ENCODE measurements at regions not wholly inside any gene's neighbourhood (a gene's known extent, or its start where the extent isn't known, plus 50 kb on each side); places are given as distances from the start of the nearest gene placed in this dataset.

DNA sequence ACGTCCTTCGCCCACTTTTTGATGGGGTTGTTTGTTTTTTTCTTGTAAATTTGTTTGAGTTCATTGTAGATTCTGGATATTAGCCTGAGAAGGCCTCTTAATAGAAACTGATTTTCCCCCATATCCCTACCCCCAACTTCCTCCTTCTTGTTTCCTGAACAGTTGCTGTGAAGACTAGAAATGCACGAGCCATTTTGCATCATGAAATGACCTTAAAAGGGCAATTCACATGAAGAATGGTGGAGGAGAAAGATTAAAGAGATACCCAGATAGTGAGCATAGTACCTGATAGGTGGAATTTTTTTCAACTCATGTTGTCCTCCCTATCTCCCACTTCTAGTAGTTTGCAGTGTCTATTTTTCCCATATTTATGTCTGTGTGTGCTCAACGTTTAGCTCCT is 55.2 kb upstream of the KCNH8 start:
- Histone ChIP-seq H3K27me3 (ENCODE audit: control insufficient read depth in 2 of 2, insufficient read depth in 1 of 2, low read length in 1 of 2) (no peaks in the 10 kb centered on the region), H3K4me3 (ENCODE audit: low read length in 2 of 2) (no peak overlapping the region), H3K36me3 (ENCODE audit: control insufficient read depth in 2 of 2, insufficient read depth in 2 of 2, low read length in 1 of 2) (no peaks in the 10 kb centered on the region), H3K27ac (ENCODE audit: low read depth in 1 of 2, low read length in 1 of 2) (no peak overlapping the region), H3K4me1 (ENCODE audit: control insufficient read depth in 2 of 2, insufficient read depth in 2 of 2, low read length in 2 of 2) (no peaks in the 10 kb centered on the region), H3K9me3 (ENCODE audit: control insufficient read depth in 2 of 2, insufficient read depth in 1 of 2, low read length in 1 of 2) (no peaks in the 10 kb centered on the region)
- WGBS, result 76% methylated on average over 4 of the region's 4 CpGs
- DNase-seq (ENCODE audit: low read depth in 6 of 9, low spot score in 9 of 9), result no peak

DNA sequence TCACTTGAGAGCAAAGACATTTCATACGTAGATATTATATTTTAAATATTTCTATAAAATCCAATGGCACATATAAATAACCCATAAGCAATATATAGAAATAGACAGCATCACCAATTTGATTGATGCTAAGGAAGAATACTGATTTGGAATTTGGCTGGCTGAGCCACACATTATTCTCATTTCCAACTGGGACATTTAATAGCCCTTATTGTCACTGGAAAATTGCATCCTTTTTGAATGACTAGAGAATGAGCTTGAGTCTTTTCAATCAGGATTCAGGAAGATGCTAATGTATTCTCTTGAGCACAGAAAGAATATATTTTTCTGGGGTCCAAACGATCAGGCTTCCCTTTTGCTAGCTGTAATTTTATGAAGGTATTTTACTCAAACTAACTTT is 70.9 kb upstream of the KCNH8 start:
- 94% methylated on average over 2 of the region's 2 CpGs for WGBS

GRCh38 chr3:19075037-19075436 is 73.3 kb upstream of the KCNH8 start:
- DNase-seq (ENCODE audit: low read depth in 6 of 9, low spot score in 9 of 9), result no peak
- no peak overlapping the region for H3K4me3 ChIP-seq (ENCODE audit: low read length in 2 of 2)
- no peaks in the 10 kb centered on the region for H3K9me3 ChIP-seq (ENCODE audit: control insufficient read depth in 2 of 2, insufficient read depth in 1 of 2, low read length in 1 of 2)
- H3K36me3 ChIP-seq (ENCODE audit: control insufficient read depth in 2 of 2, insufficient read depth in 2 of 2, low read length in 1 of 2), result no peaks in the 10 kb centered on the region
- H3K4me1 ChIP-seq (ENCODE audit: control insufficient read depth in 2 of 2, insufficient read depth in 2 of 2, low read length in 2 of 2), result no peaks in the 10 kb centered on the region
- no peak overlapping the region for H3K27ac ChIP-seq (ENCODE audit: low read depth in 1 of 2, low read length in 1 of 2)
- no peaks in the 10 kb centered on the region for H3K27me3 ChIP-seq (ENCODE audit: control insufficient read depth in 2 of 2, insufficient read depth in 1 of 2, low read length in 1 of 2)
- WGBS, result 100% methylated on average over 2 of the region's 2 CpGs

More for the DNA sequence above, 70.9 kb upstream of the KCNH8 start:
- DNase-seq (ENCODE audit: low read depth in 6 of 9, low spot score in 9 of 9), result no peak
- H3K9me3 ChIP-seq (ENCODE audit: control insufficient read depth in 2 of 2, insufficient read depth in 1 of 2, low read length in 1 of 2), result no peaks in the 10 kb centered on the region
- no peaks in the 10 kb centered on the region for H3K4me1 ChIP-seq (ENCODE audit: control insufficient read depth in 2 of 2, insufficient read depth in 2 of 2, low read length in 2 of 2)
- no peaks in the 10 kb centered on the region for H3K36me3 ChIP-seq (ENCODE audit: control insufficient read depth in 2 of 2, insufficient read depth in 2 of 2, low read length in 1 of 2)
- H3K27ac ChIP-seq (ENCODE audit: low read depth in 1 of 2, low read length in 1 of 2), result no peak overlapping the region
- no peak overlapping the region for H3K4me3 ChIP-seq (ENCODE audit: low read length in 2 of 2)
- H3K27me3 ChIP-seq (ENCODE audit: control insufficient read depth in 2 of 2, insufficient read depth in 1 of 2, low read length in 1 of 2), result no peaks in the 10 kb centered on the region

DNA sequence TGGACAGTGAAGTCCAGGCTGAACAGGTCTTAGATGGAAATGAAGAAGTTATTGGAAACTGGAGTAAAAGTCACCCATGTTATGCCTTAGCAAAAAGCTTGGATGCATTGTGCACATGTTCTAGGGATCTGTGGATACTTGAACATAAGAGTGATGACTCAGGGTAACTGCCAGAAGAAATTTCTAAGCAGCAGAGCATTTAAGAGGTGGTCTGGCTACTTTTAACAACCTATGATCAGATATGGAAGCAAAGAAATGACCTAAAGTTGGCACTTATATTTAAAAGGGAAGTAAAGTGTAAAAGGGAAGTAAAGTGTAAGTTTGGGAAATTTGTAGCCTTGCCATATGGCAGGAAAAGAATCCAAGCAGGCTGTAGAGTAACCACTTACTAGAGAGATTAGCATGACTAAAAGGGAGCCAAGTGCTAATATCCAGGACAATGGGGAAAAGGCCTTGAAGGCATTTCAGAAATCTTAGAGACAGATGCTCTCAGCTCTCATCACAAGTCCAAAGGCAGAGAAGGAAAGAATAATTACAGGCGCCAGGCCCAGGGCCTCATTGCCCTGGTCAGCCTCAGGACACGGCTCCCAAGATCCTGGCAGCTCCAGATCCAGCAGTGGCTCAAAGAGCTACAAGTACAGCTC is 73.9 kb upstream of the KCNH8 start:
- Histone ChIP-seq H3K4me1 (ENCODE audit: control insufficient read depth in 2 of 2, insufficient read depth in 2 of 2, low read length in 2 of 2) (no peaks in the 10 kb centered on the region), H3K36me3 (ENCODE audit: control insufficient read depth in 2 of 2, insufficient read depth in 2 of 2, low read length in 1 of 2) (no peaks in the 10 kb centered on the region), H3K27me3 (ENCODE audit: control insufficient read depth in 2 of 2, insufficient read depth in 1 of 2, low read length in 1 of 2) (no peaks in the 10 kb centered on the region), H3K4me3 (ENCODE audit: low read length in 2 of 2) (no peak overlapping the region), H3K9me3 (ENCODE audit: control insufficient read depth in 2 of 2, insufficient read depth in 1 of 2, low read length in 1 of 2) (peaks cover 0 to 2% of the 10 kb centered on the region in 2 donors), H3K27ac (ENCODE audit: low read depth in 1 of 2, low read length in 1 of 2) (no peak overlapping the region)
- WGBS, result 96% methylated on average over 2 of the region's 2 CpGs
- DNase-seq (ENCODE audit: low read depth in 6 of 9, low spot score in 9 of 9), result no peak

GRCh38 chr3:19073341-19074105 is 74.8 kb upstream of the KCNH8 start:
- no peak overlapping the region for H3K27ac ChIP-seq (ENCODE audit: low read depth in 1 of 2, low read length in 1 of 2)
- WGBS, result 70% methylated on average over 3 of the region's 3 CpGs
- DNase-seq (ENCODE audit: low read depth in 6 of 9, low spot score in 9 of 9), result no peak
- H3K4me3 ChIP-seq (ENCODE audit: low read length in 2 of 2), result no peak overlapping the region
- H3K9me3 ChIP-seq (ENCODE audit: control insufficient read depth in 2 of 2, insufficient read depth in 1 of 2, low read length in 1 of 2), result peaks cover 0 to 9% of the 10 kb centered on the region in 2 donors
- H3K27me3 ChIP-seq (ENCODE audit: control insufficient read depth in 2 of 2, insufficient read depth in 1 of 2, low read length in 1 of 2), result no peaks in the 10 kb centered on the region
- no peaks in the 10 kb centered on the region for H3K4me1 ChIP-seq (ENCODE audit: control insufficient read depth in 2 of 2, insufficient read depth in 2 of 2, low read length in 2 of 2)
- H3K36me3 ChIP-seq (ENCODE audit: control insufficient read depth in 2 of 2, insufficient read depth in 2 of 2, low read length in 1 of 2), result no peaks in the 10 kb centered on the region

GRCh38 chr3:19070325-19070724 is 78.0 kb upstream of the KCNH8 start:
- no peaks in the 10 kb centered on the region for H3K27me3 ChIP-seq (ENCODE audit: control insufficient read depth in 2 of 2, insufficient read depth in 1 of 2, low read length in 1 of 2)
- no peaks in the 10 kb centered on the region for H3K36me3 ChIP-seq (ENCODE audit: control insufficient read depth in 2 of 2, insufficient read depth in 2 of 2, low read length in 1 of 2)

DNA sequence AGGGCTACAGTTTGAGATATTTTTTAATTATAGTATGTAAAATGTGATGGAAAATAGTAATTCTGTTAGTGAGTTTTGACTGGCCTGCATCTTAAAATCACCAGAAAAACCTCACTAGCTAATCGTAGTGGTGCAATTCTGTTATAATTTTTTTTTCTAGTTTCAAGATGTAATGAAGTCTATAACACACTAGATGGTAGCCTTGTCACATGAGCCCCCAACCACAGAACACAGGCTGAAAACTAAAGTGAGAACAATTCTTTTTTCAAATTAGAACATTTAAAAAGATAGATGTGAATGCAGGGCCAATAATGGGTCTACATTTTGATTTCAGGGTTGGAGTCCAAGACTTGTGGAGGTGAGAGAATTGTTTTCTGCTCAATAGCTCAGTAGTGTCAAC is 83.3 kb upstream of the KCNH8 start:
- peaks cover 0 to 9% of the 10 kb centered on the region in 2 donors for H3K9me3 ChIP-seq (ENCODE audit: control insufficient read depth in 2 of 2, insufficient read depth in 1 of 2, low read length in 1 of 2)
- peak in 8 of 9 donors; percentile 6 to 45 (median 10) for DNase-seq (ENCODE audit: low read depth in 6 of 9, low spot score in 9 of 9)
- H3K4me3 ChIP-seq (ENCODE audit: low read length in 2 of 2), result no peak overlapping the region
- H3K27ac ChIP-seq (ENCODE audit: low read depth in 1 of 2, low read length in 1 of 2), result no peak overlapping the region
- no peaks in the 10 kb centered on the region for H3K4me1 ChIP-seq (ENCODE audit: control insufficient read depth in 2 of 2, insufficient read depth in 2 of 2, low read length in 2 of 2)
- H3K36me3 ChIP-seq (ENCODE audit: control insufficient read depth in 2 of 2, insufficient read depth in 2 of 2, low read length in 1 of 2), result no peaks in the 10 kb centered on the region
- 16% methylated on average over 1 of the region's 1 CpG for WGBS
- no peaks in the 10 kb centered on the region for H3K27me3 ChIP-seq (ENCODE audit: control insufficient read depth in 2 of 2, insufficient read depth in 1 of 2, low read length in 1 of 2)

More at GRCh38 chr3:19070325-19070724, 78.0 kb upstream of the KCNH8 start:
- no peak for DNase-seq (ENCODE audit: low read depth in 6 of 9, low spot score in 9 of 9)
- 96% methylated on average over 1 of the region's 1 CpG for WGBS
- no peak overlapping the region for H3K27ac ChIP-seq (ENCODE audit: low read depth in 1 of 2, low read length in 1 of 2)
- H3K4me1 ChIP-seq (ENCODE audit: control insufficient read depth in 2 of 2, insufficient read depth in 2 of 2, low read length in 2 of 2), result no peaks in the 10 kb centered on the region
- peaks cover 0 to 9% of the 10 kb centered on the region in 2 donors for H3K9me3 ChIP-seq (ENCODE audit: control insufficient read depth in 2 of 2, insufficient read depth in 1 of 2, low read length in 1 of 2)
- no peak overlapping the region for H3K4me3 ChIP-seq (ENCODE audit: low read length in 2 of 2)

DNA sequence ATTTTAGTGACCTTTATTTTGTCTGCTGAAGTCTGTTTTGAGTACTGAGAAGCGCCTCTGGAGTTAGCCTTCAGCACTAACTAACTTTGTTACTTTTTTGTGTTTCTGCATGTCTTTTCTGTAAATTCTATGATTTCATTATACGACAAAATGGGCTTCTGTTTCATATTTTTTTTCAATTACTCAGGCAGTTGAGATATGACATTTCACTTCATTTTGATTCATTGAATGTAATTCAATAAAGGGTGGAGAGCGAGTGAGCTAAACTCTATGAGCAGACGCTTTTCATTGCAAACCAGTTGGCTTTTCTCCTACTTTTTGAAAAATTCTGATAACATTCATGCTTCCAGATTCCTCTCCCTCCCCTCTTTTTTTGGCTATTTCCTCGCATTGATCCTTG is 84.4 kb upstream of the KCNH8 start:
- no peak overlapping the region for H3K27ac ChIP-seq (ENCODE audit: low read depth in 1 of 2, low read length in 1 of 2)
- peaks cover 0 to 2% of the 10 kb centered on the region in 2 donors for H3K9me3 ChIP-seq (ENCODE audit: control insufficient read depth in 2 of 2, insufficient read depth in 1 of 2, low read length in 1 of 2)
- H3K4me1 ChIP-seq (ENCODE audit: control insufficient read depth in 2 of 2, insufficient read depth in 2 of 2, low read length in 2 of 2), result no peaks in the 10 kb centered on the region
- no peak overlapping the region for H3K4me3 ChIP-seq (ENCODE audit: low read length in 2 of 2)
- 92% methylated on average over 5 of the region's 5 CpGs for WGBS
- H3K36me3 ChIP-seq (ENCODE audit: control insufficient read depth in 2 of 2, insufficient read depth in 2 of 2, low read length in 1 of 2), result no peaks in the 10 kb centered on the region
- no peak for DNase-seq (ENCODE audit: low read depth in 6 of 9, low spot score in 9 of 9)
- no peaks in the 10 kb centered on the region for H3K27me3 ChIP-seq (ENCODE audit: control insufficient read depth in 2 of 2, insufficient read depth in 1 of 2, low read length in 1 of 2)

DNA sequence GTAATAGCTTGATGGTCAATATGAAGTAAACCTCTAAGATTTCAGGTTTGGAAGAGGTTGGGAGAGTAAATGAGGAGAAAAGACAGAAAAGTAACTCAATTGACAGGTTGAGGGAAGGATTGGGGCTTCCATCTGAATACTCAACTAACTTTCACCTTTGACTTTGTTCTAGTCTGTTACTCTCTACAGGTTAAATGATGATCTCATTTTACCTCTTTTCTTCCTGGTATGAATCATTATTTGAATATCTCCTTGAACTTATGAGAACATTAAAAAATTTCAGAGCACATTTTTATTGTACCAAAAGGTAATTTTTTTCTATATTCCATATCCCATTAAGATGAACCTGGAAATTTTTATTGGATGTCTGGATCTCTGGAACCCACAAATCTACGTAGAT is 87.9 kb upstream of the KCNH8 start:
- Histone ChIP-seq H3K27ac (ENCODE audit: low read depth in 1 of 2, low read length in 1 of 2) (no peak overlapping the region), H3K27me3 (ENCODE audit: control insufficient read depth in 2 of 2, insufficient read depth in 1 of 2, low read length in 1 of 2) (no peaks in the 10 kb centered on the region), H3K4me1 (ENCODE audit: control insufficient read depth in 2 of 2, insufficient read depth in 2 of 2, low read length in 2 of 2) (no peaks in the 10 kb centered on the region), H3K9me3 (ENCODE audit: control insufficient read depth in 2 of 2, insufficient read depth in 1 of 2, low read length in 1 of 2) (no peaks in the 10 kb centered on the region), H3K36me3 (ENCODE audit: control insufficient read depth in 2 of 2, insufficient read depth in 2 of 2, low read length in 1 of 2) (no peaks in the 10 kb centered on the region), H3K4me3 (ENCODE audit: low read length in 2 of 2) (no peak overlapping the region)
- WGBS, result 99% methylated on average over 1 of the region's 1 CpG
- no peak for DNase-seq (ENCODE audit: low read depth in 6 of 9, low spot score in 9 of 9)

Data from thymus (tissue), 11 donors.